H1 (cell line): ENCODE measurements at regions not wholly inside any gene's neighbourhood (a gene's known extent, or its start where the extent isn't known, plus 50 kb on each side); places are given as distances from the start of the nearest gene placed in this dataset.

ENCODE experiments used
- CTCF ChIA-PET: fragments of 300-600 bp; sonication (Branson Sonifier 250); formaldehyde crosslinking; loops from one replicate; lab custom pipeline; 2021; ENCODE audit not compliant: partially characterized antibody; lab: Charles Lee
- POLR2A ChIA-PET: fragments of 300-600 bp; sonication (Branson Sonifier 250); formaldehyde crosslinking; loops from one replicate; lab custom pipeline; 2021; ENCODE audit warnings: inconsistent platforms; ENCODE audit not compliant: partially characterized antibody; lab: Charles Lee
- DNase-seq, 2 experiments: peaks; one replicate each; pipeline versions ENCODE4 v3.0.0 to v3.0.0-alpha.2; 2010 to 2022; ENCODE audit warnings: low spot score in 2 of 2, low read depth in 1 of 2, mixed read lengths in 1 of 2
- FAIRE-seq: peaks from 2 replicates; lab custom pipeline; 2011; peaks lifted over from hg19 to GRCh38; lab: Jason Lieb, UNC
- H2AFZ ChIP-seq: 2 replicates; pipeline ENCODE4 v1.8.1; 2012; ENCODE audit warnings: low read length, inconsistent platforms
- H2AK5ac ChIP-seq: 2 replicates; pipeline ENCODE4 v1.6.1; 2013; ENCODE audit warnings: low read depth, low read length
- H2BK120ac ChIP-seq: replicated peaks from 2 replicates; pipeline ENCODE3; 2013; ENCODE audit warnings: low read depth, low read length, inconsistent platforms
- H2BK12ac ChIP-seq: 2 replicates; pipeline ENCODE4 v1.6.1; 2013; ENCODE audit warnings: low read depth, low read length
- H2BK15ac ChIP-seq: 2 replicates; pipeline ENCODE4 v1.6.1; 2013; ENCODE audit warnings: low read length
- H2BK20ac ChIP-seq: 2 replicates; pipeline ENCODE4 v1.6.1; 2013; ENCODE audit warnings: low read length
- H2BK5ac ChIP-seq: 2 replicates; pipeline ENCODE4 v1.6.1; 2013; ENCODE audit warnings: low read depth, low read length
- H3K14ac ChIP-seq: 2 replicates; pipeline ENCODE4 v1.6.1; 2013; ENCODE audit warnings: inconsistent platforms; ENCODE audit not compliant: insufficient read length
- H3K18ac ChIP-seq: 2 replicates; pipeline ENCODE4 v1.6.1; 2013; ENCODE audit warnings: low read length; ENCODE audit errors: extremely low read depth
- H3K23ac ChIP-seq: 2 replicates; pipeline ENCODE4 v1.6.1; 2013; ENCODE audit warnings: inconsistent platforms; ENCODE audit not compliant: insufficient read length
- H3K23me2 ChIP-seq: 2 replicates; pipeline ENCODE4 v1.6.1; 2013; ENCODE audit warnings: low read depth, low read length
- H3K27ac ChIP-seq: 2 replicates; pipeline ENCODE4 v1.6.1; 2011; ENCODE audit warnings: low read depth, low read length, inconsistent platforms
- H3K27me3 ChIP-seq, 4 experiments: replicated peaks in 1 of 4; 1 replicate in 1 of 4; 2 replicates in 3 of 4; pipeline versions ENCODE4 v1.6.1 to v1.8.1; 2011 to 2013; ENCODE audit warnings: low read length in 3 of 4, mild to moderate bottlenecking in 3 of 4, inconsistent platforms in 2 of 4, mixed read lengths in 2 of 4, moderate library complexity in 1 of 4; ENCODE audit not compliant: control insufficient read depth in 3 of 4, insufficient read depth in 3 of 4; ENCODE audit errors: extremely low read depth in 1 of 4
- H3K36me3 ChIP-seq, 4 experiments: 2 replicates each; pipeline versions ENCODE4 v1.6.1 to v1.8.1; 2011 to 2013; ENCODE audit warnings: mild to moderate bottlenecking in 4 of 4, low read length in 3 of 4, moderate library complexity in 2 of 4, control low read depth in 1 of 4, inconsistent platforms in 1 of 4; ENCODE audit not compliant: insufficient read depth in 4 of 4, control insufficient read depth in 2 of 4
- H3K4ac ChIP-seq: replicated peaks from 2 replicates; pipeline ENCODE3; 2013; ENCODE audit warnings: low read length, low read depth, mixed read lengths, inconsistent platforms; ENCODE audit not compliant: insufficient read length
- H3K4me1 ChIP-seq, 4 experiments: replicated peaks in 1 of 4; 1 replicate in 1 of 4; 2 replicates in 3 of 4; pipeline versions ENCODE4 v1.6.1 to v1.8.1; 2011 to 2013; ENCODE audit warnings: low read length in 3 of 4, inconsistent platforms in 2 of 4, mixed read lengths in 1 of 4; ENCODE audit not compliant: insufficient read depth in 4 of 4, control insufficient read depth in 3 of 4
- H3K4me2 ChIP-seq, 2 experiments: 2 replicates each; pipeline versions ENCODE4 v1.6.1 to v1.8.1; 2011 to 2013; ENCODE audit warnings: low read depth in 2 of 2, low read length in 2 of 2, control low read depth in 1 of 2, inconsistent platforms in 1 of 2, mild to moderate bottlenecking in 1 of 2; ENCODE audit not compliant: insufficient read depth in 1 of 2
- H3K4me3 ChIP-seq, 4 experiments: fragments of 200-600, 300-600 bp in 1 of 4; sonication (generic), shearing (Covaris generic), sonication (Bioruptor Twin) in 1 of 4; 2 replicates each; pipeline versions ENCODE4 v1.5.1 to v1.8.1; 2011 to 2016; ENCODE audit warnings: low read length in 4 of 4, low read depth in 3 of 4, control low read depth in 2 of 4, inconsistent platforms in 2 of 4, mild to moderate bottlenecking in 2 of 4, mixed read lengths in 1 of 4, moderate library complexity in 1 of 4; ENCODE audit not compliant: insufficient read depth in 2 of 4; ENCODE audit errors: extremely low read depth in 1 of 4
- H3K56ac ChIP-seq: replicated peaks from 2 replicates; pipeline ENCODE3; 2013; ENCODE audit warnings: low read depth, mild to moderate bottlenecking, mixed read lengths, low read length, inconsistent platforms; ENCODE audit not compliant: insufficient read length
- H3K79me1 ChIP-seq: 2 replicates; pipeline ENCODE4 v1.6.1; 2013; ENCODE audit warnings: low read depth, low read length, control low read depth
- H3K79me2 ChIP-seq, 2 experiments: 2 replicates each; pipeline versions ENCODE4 v1.6.1 to v1.8.1; 2012 to 2013; ENCODE audit warnings: low read length in 2 of 2, mild to moderate bottlenecking in 2 of 2, inconsistent platforms in 1 of 2; ENCODE audit not compliant: insufficient read depth in 2 of 2, control insufficient read depth in 1 of 2
- H3K9ac ChIP-seq, 4 experiments: replicated peaks in 1 of 4; 1 replicate in 1 of 4; 2 replicates in 3 of 4; pipeline versions ENCODE4 v1.6.1 to v1.8.1; 2011 to 2013; ENCODE audit warnings: low read depth in 3 of 4, low read length in 3 of 4, control low read depth in 2 of 4, mild to moderate bottlenecking in 2 of 4, moderate library complexity in 2 of 4, inconsistent platforms in 1 of 4; ENCODE audit errors: extremely low read depth in 1 of 4
- H3K9me3 ChIP-seq, 2 experiments: 2 replicates each; pipeline versions ENCODE4 v1.6.1 to v1.8.1; 2012 to 2013; ENCODE audit warnings: mild to moderate bottlenecking in 2 of 2, moderate library complexity in 2 of 2, control low read depth in 1 of 2, inconsistent platforms in 1 of 2, low read depth in 1 of 2, low read length in 1 of 2, mixed read lengths in 1 of 2; ENCODE audit not compliant: insufficient read depth in 2 of 2
- H4K20me1 ChIP-seq, 2 experiments: replicated peaks in 1 of 2; 2 replicates each; pipeline versions ENCODE3 to v1.8.1; 2011 to 2013; ENCODE audit warnings: inconsistent platforms in 2 of 2, low read length in 2 of 2, mild to moderate bottlenecking in 1 of 2; ENCODE audit not compliant: insufficient read depth in 2 of 2, control insufficient read depth in 1 of 2
- H4K5ac ChIP-seq: 2 replicates; pipeline ENCODE4 v1.6.1; 2013; ENCODE audit warnings: low read length, low read depth, mixed read lengths, inconsistent platforms; ENCODE audit not compliant: insufficient read length
- H4K8ac ChIP-seq: 2 replicates; pipeline ENCODE4 v1.8.0; 2013; ENCODE audit warnings: mild to moderate bottlenecking, moderate library complexity, low read length, inconsistent platforms; ENCODE audit not compliant: insufficient read depth; ENCODE audit errors: extremely low read depth
- H4K91ac ChIP-seq: replicated peaks from 2 replicates; pipeline ENCODE3; 2013; ENCODE audit warnings: low read length, mixed read lengths, inconsistent platforms; ENCODE audit not compliant: insufficient read length
- CEBPB ChIP-seq: IDR thresholded peaks from 2 replicates; pipeline ENCODE4 v1.6.1; 2012; ENCODE audit warnings: low read depth, low read length
- EP300 ChIP-seq, 2 experiments: IDR thresholded peaks; 1 replicate in 1 of 2; 2 replicates in 1 of 2; pipeline ENCODE4 v1.6.1; 2011 to 2012; ENCODE audit warnings: low read depth in 2 of 2, low read length in 2 of 2, mild to moderate bottlenecking in 2 of 2, borderline replicate concordance in 1 of 2, inconsistent platforms in 1 of 2, moderate library complexity in 1 of 2
- HDAC6 ChIP-seq: IDR thresholded peaks from one replicate; pipeline ENCODE4 v1.7.1; 2012; ENCODE audit warnings: low read depth, mild to moderate bottlenecking, inconsistent platforms, low read length, moderate library complexity
- RAD21 ChIP-seq, 2 experiments: IDR thresholded peaks in 1 of 2; conservative IDR thresholded peaks in 1 of 2; 2 replicates each; pipeline ENCODE4 v1.6.1; 2011; ENCODE audit warnings: low read depth in 2 of 2, low read length in 2 of 2, improper control_type of control experiment in 1 of 2, inconsistent platforms in 1 of 2, mild to moderate bottlenecking in 1 of 2, moderate library complexity in 1 of 2
- SIX5 ChIP-seq: IDR thresholded peaks from 2 replicates; pipeline ENCODE4 v1.6.1; 2011; ENCODE audit warnings: mild to moderate bottlenecking, low read depth, low read length
- SP2 ChIP-seq: IDR thresholded peaks from 2 replicates; pipeline ENCODE4 v1.6.1; 2012; ENCODE audit warnings: mild to moderate bottlenecking, low read length, inconsistent platforms
- WGBS, 2 experiments: shearing (Covaris generic) in 1 of 2; methylation state at CpG; one replicate each; pipeline versions ENCODE4 v1.1.6 to v1.1.7; 2013 to 2015; ENCODE audit warnings: low lambda C conversion rate in 2 of 2, mixed read lengths in 2 of 2, inconsistent platforms in 1 of 2, low coverage in 1 of 2, missing lambda C conversion rate in 1 of 2; ENCODE audit not compliant: insufficient replicate concordance in 2 of 2, insufficient coverage in 1 of 2, insufficient read length in 1 of 2; ENCODE audit errors: extremely low coverage in 1 of 2, missing lambda C conversion rate in 1 of 2; 5-methylcytosine and 5-hydroxymethylcytosine counted together

GRCh38 chr15:26075770-26076169, 212.6 kb upstream of the ATP10A start:
- H2BK20ac ChIP-seq, result no peak overlapping the region
- H2BK5ac ChIP-seq, result no peak overlapping the region
- no peaks in the 10 kb centered on the region for H3K79me2 ChIP-seq
- H3K18ac ChIP-seq, result no peak overlapping the region
- H3K9me3 ChIP-seq, result peaks cover 4 to 7% of the 10 kb centered on the region in 2 experiments; a peak in 2 of 4 replicates
- H3K9ac ChIP-seq, result no peak overlapping the region
- H2AK5ac ChIP-seq, result no peak overlapping the region
- H3K79me1 ChIP-seq, result no peaks in the 10 kb centered on the region; the same call in 1 of the 2 replicates
- no peak overlapping the region for H3K14ac ChIP-seq
- H2BK120ac ChIP-seq, result no peak overlapping the region
- no peaks in the 10 kb centered on the region for H3K23me2 ChIP-seq
- DNase-seq (no peak), FAIRE-seq (no peak)
- no peak overlapping the region for H3K4me2 ChIP-seq
- no peak overlapping the region for H2BK12ac ChIP-seq
- WGBS, 2 experiments, result 92% methylated on average over 4 of the region's 4 CpGs; no CpG with 5 or more reads in 1 of the 2 experiments
- no peak overlapping the region for H3K23ac ChIP-seq
- no peaks in the 10 kb centered on the region for H4K20me1 ChIP-seq
- no peak overlapping the region for H4K5ac ChIP-seq
- no peak overlapping the region for H4K8ac ChIP-seq
- no peak overlapping the region for H2AFZ ChIP-seq
- no peaks in the 10 kb centered on the region for H3K4me1 ChIP-seq
- H3K27ac ChIP-seq, result no peak overlapping the region
- H3K56ac ChIP-seq, result no peak overlapping the region
- no peaks in the 10 kb centered on the region for H3K27me3 ChIP-seq
- H3K4me3 ChIP-seq, result no peak overlapping the region
- CTCF ChIA-PET, result interaction anchor here (1.1 to 2.5 kb wide), 3 partner anchors 10 to 20 kb away, joined by 3 to 13 read pairs (median 6); no protein-coding TSS in a partner anchor
- H4K91ac ChIP-seq, result no peak overlapping the region
- no peaks in the 10 kb centered on the region for H3K36me3 ChIP-seq
- POLR2A ChIA-PET, result no interaction called here
- no peak overlapping the region for H2BK15ac ChIP-seq
- H3K4ac ChIP-seq, result no peak overlapping the region
- no peak for TF ChIP-seq EP300 (IDR thresholded peaks at IDR 0.05; ENCODE audit: borderline replicate concordance in 1 of 2, low read depth in 2 of 2, low read length in 2 of 2)
- TF ChIP-seq SP2, result no peak
- TF ChIP-seq CEBPB, result no peak
- no peak for TF ChIP-seq RAD21 (IDR thresholded peaks at IDR 0.05 in 1 of 2, conservative IDR thresholded peaks at IDR 0.05 in 1 of 2; ENCODE audit: low read depth in 2 of 2, low read length in 2 of 2)
- no peak for TF ChIP-seq HDAC6
- TF ChIP-seq SIX5, result no peak
